ENCODE measurements at regions not wholly inside any gene's neighbourhood (a gene's known extent, or its start where the extent isn't known, plus 50 kb on each side); places are given as distances from the start of the nearest gene placed in this dataset.

DNA sequence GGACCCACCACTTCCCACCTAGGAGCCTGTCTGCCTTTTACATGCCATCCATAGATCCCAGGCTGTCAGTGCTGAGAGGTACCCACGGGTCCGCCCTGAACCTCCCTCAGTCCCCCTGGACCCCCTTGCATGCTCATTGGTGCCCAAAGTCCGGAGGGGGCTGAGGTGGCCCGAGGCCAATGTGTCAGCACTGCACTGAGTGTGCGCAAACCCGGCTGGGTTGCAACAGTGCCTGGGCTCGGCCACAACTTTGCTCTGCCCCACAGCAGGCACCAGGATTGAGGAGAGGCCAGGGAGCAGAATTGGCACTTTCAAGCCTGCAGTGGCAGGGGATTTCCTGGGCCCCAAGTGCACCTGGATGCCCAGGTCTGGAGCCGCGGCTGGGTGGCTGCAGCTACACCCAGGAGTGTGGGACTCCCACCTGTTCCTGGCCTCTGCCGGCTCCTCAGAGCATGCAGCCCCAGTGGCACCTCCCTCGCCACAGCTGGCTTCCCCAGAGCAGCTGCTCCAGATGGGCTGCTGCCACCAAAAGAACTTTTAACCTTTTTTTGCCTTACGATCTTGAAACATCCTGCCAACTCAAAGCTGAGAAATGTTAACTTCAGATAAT lies 837.0 kb downstream of the SLITRK6 start:
- no peak overlapping the region for H3K4me3 ChIP-seq (ENCODE audit: low read depth, low read length)
- no peak for DNase-seq (ENCODE audit: low read depth)
- TF ChIP-seq, protein P1, sequence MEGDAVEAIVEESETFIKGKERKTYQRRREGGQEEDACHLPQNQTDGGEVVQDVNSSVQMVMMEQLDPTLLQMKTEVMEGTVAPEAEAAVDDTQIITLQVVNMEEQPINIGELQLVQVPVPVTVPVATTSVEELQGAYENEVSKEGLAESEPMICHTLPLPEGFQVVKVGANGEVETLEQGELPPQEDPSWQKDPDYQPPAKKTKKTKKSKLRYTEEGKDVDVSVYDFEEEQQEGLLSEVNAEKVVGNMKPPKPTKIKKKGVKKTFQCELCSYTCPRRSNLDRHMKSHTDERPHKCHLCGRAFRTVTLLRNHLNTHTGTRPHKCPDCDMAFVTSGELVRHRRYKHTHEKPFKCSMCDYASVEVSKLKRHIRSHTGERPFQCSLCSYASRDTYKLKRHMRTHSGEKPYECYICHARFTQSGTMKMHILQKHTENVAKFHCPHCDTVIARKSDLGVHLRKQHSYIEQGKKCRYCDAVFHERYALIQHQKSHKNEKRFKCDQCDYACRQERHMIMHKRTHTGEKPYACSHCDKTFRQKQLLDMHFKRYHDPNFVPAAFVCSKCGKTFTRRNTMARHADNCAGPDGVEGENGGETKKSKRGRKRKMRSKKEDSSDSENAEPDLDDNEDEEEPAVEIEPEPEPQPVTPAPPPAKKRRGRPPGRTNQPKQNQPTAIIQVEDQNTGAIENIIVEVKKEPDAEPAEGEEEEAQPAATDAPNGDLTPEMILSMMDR (IDR thresholded peaks at IDR 0.05; ENCODE audit: low read depth, low read length, missing control alignments) = no peak

- no peak for DNase-seq (ENCODE audit: low read depth)
- no peak overlapping the region for H3K4me3 ChIP-seq (ENCODE audit: low read depth, low read length)
- TF ChIP-seq, protein P1 (IDR thresholded peaks at IDR 0.05; ENCODE audit: low read depth, low read length, missing control alignments) = no peak
These were observed 838.2 kb downstream of the SLITRK6 start for GRCh38 chr13:84961023-84961422.

- TF ChIP-seq, protein P1 (IDR thresholded peaks at IDR 0.05; ENCODE audit: low read depth, low read length, missing control alignments) = no peak
- DNase-seq (ENCODE audit: low read depth) = no peak
- H3K4me3 ChIP-seq (ENCODE audit: low read depth, low read length) = no peak overlapping the region
These were observed 839.4 kb downstream of the SLITRK6 start for GRCh38 chr13:84959818-84960217.

DNA sequence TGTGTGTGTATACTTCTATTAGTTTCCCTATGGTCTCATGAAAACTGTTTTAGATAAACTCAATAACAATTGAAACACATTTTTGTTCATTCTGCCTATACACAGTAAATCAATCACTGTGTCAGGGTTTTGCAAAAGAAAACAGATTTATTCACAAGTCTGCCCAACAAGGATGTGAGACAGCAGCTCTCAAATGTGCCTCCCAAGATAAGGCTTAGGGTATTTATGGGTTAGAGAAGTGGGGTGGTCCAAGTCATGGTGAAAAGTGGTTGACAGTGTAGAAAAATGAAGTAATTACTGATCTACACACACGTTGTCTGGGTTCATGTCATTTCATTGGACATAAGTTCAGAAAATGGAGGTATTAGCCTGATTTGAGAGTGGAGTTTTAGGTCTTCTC lies 844.6 kb downstream of the SLITRK6 start:
- DNase-seq (ENCODE audit: low read depth) = no peak
- H3K4me3 ChIP-seq (ENCODE audit: low read depth, low read length) = no peak overlapping the region
- TF ChIP-seq, protein P1 (IDR thresholded peaks at IDR 0.05; ENCODE audit: low read depth, low read length, missing control alignments) = no peak

GRCh38 chr13:84951128-84951527 lies 848.1 kb downstream of the SLITRK6 start:
- TF ChIP-seq, protein P1 (IDR thresholded peaks at IDR 0.05; ENCODE audit: low read depth, low read length, missing control alignments) = no peak
- DNase-seq (ENCODE audit: low read depth) = no peak
- H3K4me3 ChIP-seq (ENCODE audit: low read depth, low read length) = no peak overlapping the region

GRCh38 chr13:84946192-84946591 lies 853.0 kb downstream of the SLITRK6 start:
- H3K4me3 ChIP-seq (ENCODE audit: low read depth, low read length) = no peak overlapping the region
- DNase-seq (ENCODE audit: low read depth) = no peak
- TF ChIP-seq, protein P1 (IDR thresholded peaks at IDR 0.05; ENCODE audit: low read depth, low read length, missing control alignments) = no peak

DNA sequence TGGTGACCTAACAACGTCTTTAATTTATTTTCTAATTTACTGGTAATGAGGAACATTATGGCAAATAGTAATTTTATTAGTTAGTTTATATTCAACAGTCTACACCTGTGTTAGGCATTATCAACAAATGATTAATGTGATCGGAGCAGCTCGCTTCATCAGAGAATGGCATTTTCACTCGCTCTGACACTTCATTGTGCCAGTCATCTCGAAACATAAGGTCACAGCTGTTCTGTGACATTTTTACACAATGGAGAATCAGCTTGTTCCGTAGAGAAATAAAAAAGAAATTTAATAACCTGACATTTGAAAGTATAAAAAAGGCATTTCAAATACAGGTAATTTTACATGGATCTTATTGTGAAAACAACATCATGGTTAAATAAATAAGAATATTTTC lies 858.4 kb downstream of the SLITRK6 start:
- H3K4me3 ChIP-seq (ENCODE audit: low read depth, low read length) = no peak overlapping the region
- TF ChIP-seq, protein P1 (IDR thresholded peaks at IDR 0.05; ENCODE audit: low read depth, low read length, missing control alignments) = no peak
- DNase-seq (ENCODE audit: low read depth) = no peak

Measured in GM12864 (cell line).